NCI-H2029 treated with DMSO at 0.1 percent for 48 hours (cell line): ENCODE measurements at regions not wholly inside any gene's neighbourhood (a gene's known extent, or its start where the extent isn't known, plus 50 kb on each side); places are given as distances from the start of the nearest gene placed in this dataset.
"Not testable (repeated sequence)": the region's sequence is repeated elsewhere in the genome, so short reads cannot be mapped to it uniquely, and the experiment has no call there.

ENCODE experiments used
- DNase-seq: peaks from one replicate; lab custom pipeline; 2025; lab: John Stamatoyannopoulos, UW

- DNase-seq = no peak
These were observed 56.3 kb upstream of the SPEF2 start for GRCh38 chr5:35561396-35561795.

GRCh38 chr5:35557748-35558147 lies 59.9 kb upstream of the SPEF2 start:
- no peak for DNase-seq

GRCh38 chr5:35557199-35557598 lies 60.5 kb upstream of the SPEF2 start:
- no peak for DNase-seq

- DNase-seq = no peak
These were observed 63.6 kb upstream of the SPEF2 start for GRCh38 chr5:35554016-35554415.

GRCh38 chr5:35545190-35545589 lies 72.5 kb upstream of the SPEF2 start:
- DNase-seq = no peak

- DNase-seq = no peak
These were observed 74.3 kb upstream of the SPEF2 start for GRCh38 chr5:35543408-35543807.

- DNase-seq = no peak
These were observed 77.7 kb upstream of the SPEF2 start for GRCh38 chr5:35540002-35540401.

GRCh38 chr5:35538198-35538931 lies 79.3 kb upstream of the SPEF2 start:
- DNase-seq = no peak

GRCh38 chr5:35533156-35533555 lies 84.5 kb upstream of the SPEF2 start:
- no peak for DNase-seq

- DNase-seq = not testable (repeated sequence)
These were observed 86.1 kb upstream of the SPEF2 start for GRCh38 chr5:35531553-35531952.

- no peak for DNase-seq
These were observed 99.6 kb upstream of the SPEF2 start for GRCh38 chr5:35518104-35518503.

- DNase-seq = no peak
These were observed 101.4 kb upstream of the SPEF2 start for GRCh38 chr5:35516271-35516670.

- no peak for DNase-seq
These were observed 104.1 kb upstream of the SPEF2 start for GRCh38 chr5:35513612-35514011.

GRCh38 chr5:35502206-35502605 lies 115.5 kb upstream of the SPEF2 start:
- no peak for DNase-seq

GRCh38 chr5:35488791-35489190 lies 128.9 kb upstream of the SPEF2 start:
- no peak for DNase-seq

- no peak for DNase-seq
These were observed 129.6 kb upstream of the SPEF2 start for GRCh38 chr5:35488055-35488454.

- no peak for DNase-seq
These were observed 130.2 kb upstream of the SPEF2 start for GRCh38 chr5:35487233-35488025.

GRCh38 chr5:35485487-35485886 lies 132.2 kb upstream of the SPEF2 start:
- DNase-seq = no peak

GRCh38 chr5:35484241-35484640 lies 133.4 kb upstream of the SPEF2 start:
- no peak for DNase-seq

GRCh38 chr5:35483780-35484179 lies 133.9 kb upstream of the SPEF2 start:
- DNase-seq = no peak

- no peak for DNase-seq
These were observed 134.5 kb upstream of the SPEF2 start for GRCh38 chr5:35483191-35483590.

GRCh38 chr5:35482167-35482755 lies 135.4 kb upstream of the SPEF2 start:
- DNase-seq = no peak
